ENCODE measurements at regions not wholly inside any gene's neighbourhood (a gene's known extent, or its start where the extent isn't known, plus 50 kb on each side); places are given as distances from the start of the nearest gene placed in this dataset.

DNA sequence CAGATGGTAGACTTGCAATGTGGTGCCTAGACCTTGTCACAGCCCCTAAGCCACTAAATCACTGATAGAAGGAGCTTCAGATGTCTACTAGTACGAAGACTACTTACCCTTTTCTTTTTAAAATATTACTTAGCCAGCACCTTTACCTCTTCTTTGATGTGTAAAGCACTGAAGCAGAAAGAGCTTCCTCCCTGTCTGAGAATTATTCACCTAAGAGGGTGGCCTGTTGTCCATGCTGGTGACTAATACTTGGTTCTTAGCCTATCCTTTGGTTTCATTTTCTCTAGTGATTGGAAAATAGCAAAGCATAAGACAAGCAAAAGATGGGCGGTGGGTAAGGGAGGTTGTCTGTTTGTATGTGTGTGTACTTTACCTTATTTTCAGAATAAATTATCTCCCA is 794.6 kb downstream of the TFAP2A start:
- Histone ChIP-seq H3K36me3 (ENCODE audit: insufficient read depth, low read length, poor library complexity, severe bottlenecking) (no peaks in the 10 kb centered on the region), H3K27me3 (replicated peaks; ENCODE audit: insufficient read depth, low read depth, low read length, poor library complexity) (no peaks in the 10 kb centered on the region), H3K9me3 (ENCODE audit: low read depth, low read length, poor library complexity, severe bottlenecking) (peaks cover 8% of the 10 kb centered on the region), H3K4me3 (ENCODE audit: low read depth, low read length, poor library complexity, severe bottlenecking) (no peak overlapping the region), H3K27ac (ENCODE audit: low read depth, low read length, poor library complexity, severe bottlenecking) (no peak overlapping the region), H3K4me1 (ENCODE audit: insufficient read depth, low read length, poor library complexity, severe bottlenecking) (peaks cover 22% of the 10 kb centered on the region)
- ChIA-PET CTCF (no interaction called here), POLR2A (ENCODE audit: low non-redundant PET) (no interaction called here)
- no peak for TF ChIP-seq CTCF (conservative IDR thresholded peaks at IDR 0.05; ENCODE audit: low read depth, low read length)
- TF ChIP-seq EZH2 (IDR thresholded peaks at IDR 0.05; ENCODE audit: borderline replicate concordance, low read depth, low read length, poor library complexity, severe bottlenecking): no peak
- intact Hi-C loops (cut with micrococcal nuclease; ENCODE audit: unreplicated experiment): no loop called here
- DNase-seq (ENCODE audit: low spot score): no peak
- BruUV-seq (replicated peaks): no TSS peak

DNA sequence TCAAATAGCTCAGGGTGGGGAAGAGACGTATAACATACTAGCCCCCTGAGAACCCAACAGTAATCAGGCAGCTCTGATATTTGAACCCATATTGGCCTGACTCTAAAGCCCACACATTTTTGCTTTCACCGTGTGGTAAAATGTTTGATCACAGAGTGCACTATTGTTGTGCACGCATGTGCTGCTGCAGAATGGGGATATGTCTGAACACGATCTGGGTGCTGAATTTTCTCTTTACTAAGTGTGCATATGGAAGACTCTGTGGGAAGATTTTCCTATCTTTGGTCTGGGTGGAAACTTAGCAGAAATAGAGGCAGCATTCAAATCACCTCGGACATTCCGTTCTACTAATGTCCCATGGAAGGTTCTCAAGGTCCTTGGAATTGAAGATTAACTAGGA is 800.1 kb downstream of the TFAP2A start:
- no peak for TF ChIP-seq EZH2 (IDR thresholded peaks at IDR 0.05; ENCODE audit: borderline replicate concordance, low read depth, low read length, poor library complexity, severe bottlenecking)
- no peak for TF ChIP-seq CTCF (conservative IDR thresholded peaks at IDR 0.05; ENCODE audit: low read depth, low read length)
- CTCF ChIA-PET: no interaction called here
- Histone ChIP-seq H3K36me3 (ENCODE audit: insufficient read depth, low read length, poor library complexity, severe bottlenecking) (no peaks in the 10 kb centered on the region), H3K4me1 (ENCODE audit: insufficient read depth, low read length, poor library complexity, severe bottlenecking) (no peaks in the 10 kb centered on the region), H3K27me3 (replicated peaks; ENCODE audit: insufficient read depth, low read depth, low read length, poor library complexity) (no peaks in the 10 kb centered on the region), H3K4me3 (ENCODE audit: low read depth, low read length, poor library complexity, severe bottlenecking) (no peak overlapping the region), H3K9me3 (ENCODE audit: low read depth, low read length, poor library complexity, severe bottlenecking) (no peaks in the 10 kb centered on the region), H3K27ac (ENCODE audit: low read depth, low read length, poor library complexity, severe bottlenecking) (no peak overlapping the region)
- POLR2A ChIA-PET (ENCODE audit: low non-redundant PET): no interaction called here
- BruUV-seq (replicated peaks): no TSS peak
- no peak for DNase-seq (ENCODE audit: low spot score)
- intact Hi-C loops (cut with micrococcal nuclease; ENCODE audit: unreplicated experiment): no loop called here

- no peak for DNase-seq (ENCODE audit: low spot score)
- TF ChIP-seq CTCF (conservative IDR thresholded peaks at IDR 0.05; ENCODE audit: low read depth, low read length) (no peak), EZH2 (IDR thresholded peaks at IDR 0.05; ENCODE audit: borderline replicate concordance, low read depth, low read length, poor library complexity, severe bottlenecking) (no peak)
- CTCF ChIA-PET: no interaction called here
These were observed 802.4 kb downstream of the TFAP2A start for GRCh38 chr6:9612489-9612888.

More at GRCh38 chr6:9612489-9612888, 802.4 kb downstream of the TFAP2A start:
- no peak overlapping the region for H3K4me3 ChIP-seq (ENCODE audit: low read depth, low read length, poor library complexity, severe bottlenecking)
- H3K9me3 ChIP-seq (ENCODE audit: low read depth, low read length, poor library complexity, severe bottlenecking): no peaks in the 10 kb centered on the region
- BruUV-seq (replicated peaks): no TSS peak
- intact Hi-C loops (cut with micrococcal nuclease; ENCODE audit: unreplicated experiment): no loop called here
- POLR2A ChIA-PET (ENCODE audit: low non-redundant PET): no interaction called here
- H3K36me3 ChIP-seq (ENCODE audit: insufficient read depth, low read length, poor library complexity, severe bottlenecking): no peaks in the 10 kb centered on the region
- H3K27me3 ChIP-seq (replicated peaks; ENCODE audit: insufficient read depth, low read depth, low read length, poor library complexity): no peaks in the 10 kb centered on the region
- H3K27ac ChIP-seq (ENCODE audit: low read depth, low read length, poor library complexity, severe bottlenecking): no peak overlapping the region
- no peaks in the 10 kb centered on the region for H3K4me1 ChIP-seq (ENCODE audit: insufficient read depth, low read length, poor library complexity, severe bottlenecking)

Measured in A673 (cell line).